ENCODE measurements at regions not wholly inside any gene's neighbourhood (a gene's known extent, or its start where the extent isn't known, plus 50 kb on each side); places are given as distances from the start of the nearest gene placed in this dataset.
"Not testable (repeated sequence)": the region's sequence is repeated elsewhere in the genome, so short reads cannot be mapped to it uniquely, and the experiment has no call there.

DNA sequence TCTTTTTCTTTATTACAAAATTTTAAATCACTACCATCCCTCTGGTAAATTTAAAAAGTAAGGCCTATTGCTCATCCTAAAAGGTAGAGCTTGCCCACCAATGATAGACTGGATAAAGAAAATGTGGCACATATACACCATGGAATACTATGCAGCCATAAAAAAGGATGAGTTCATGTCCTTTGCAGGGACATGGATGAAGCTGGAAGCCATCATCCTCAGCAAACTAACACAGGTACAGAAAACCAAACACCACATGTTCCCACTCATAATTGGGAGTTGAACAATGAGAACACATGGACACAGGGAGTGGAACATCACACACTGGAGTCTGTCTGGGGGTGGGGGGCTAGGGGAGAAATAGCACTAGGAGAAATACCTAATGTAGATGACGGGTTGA lies 155.2 kb upstream of the NOCT start:
- not testable (repeated sequence) for TF ChIP-seq POLR2A (IDR thresholded peaks at IDR 0.05; ENCODE audit: low read length); GATA1 (IDR thresholded peaks at IDR 0.05; ENCODE audit: low read depth, low read length)
